ENCODE measurements at regions not wholly inside any gene's neighbourhood (a gene's known extent, or its start where the extent isn't known, plus 50 kb on each side); places are given as distances from the start of the nearest gene placed in this dataset.

- no peak for TF ChIP-seq CTCF (conservative IDR thresholded peaks at IDR 0.05; ENCODE audit: low read depth, low read length)
- no peak for TF ChIP-seq EZH2 (IDR thresholded peaks at IDR 0.05; ENCODE audit: borderline replicate concordance, low read depth, low read length, poor library complexity, severe bottlenecking)
These were observed 820.0 kb downstream of the PRELID2 start for GRCh38 chr5:145015146-145015545.

Data from A673 (cell line).